Loucy (cell line): ENCODE measurements at regions not wholly inside any gene's neighbourhood (a gene's known extent, or its start where the extent isn't known, plus 50 kb on each side); places are given as distances from the start of the nearest gene placed in this dataset.

Source experiments
- H2AFZ ChIP-seq: fragments of 200-600 bp; sonication (generic); 2 replicates; pipeline ENCODE4 v1.6.0; 2016; ENCODE audit warnings: antibody characterized with exemption, mild to moderate bottlenecking, low read length, moderate library complexity
- H3F3A ChIP-seq: fragments of 200-600 bp; 2 replicates; pipeline ENCODE4 v1.6.0; 2016; ENCODE audit warnings: antibody characterized with exemption, low read depth, mild to moderate bottlenecking
- H3K27me3 ChIP-seq: fragments of 200-600 bp; sonication (generic); 2 replicates; pipeline ENCODE4 v1.6.1; 2014; ENCODE audit warnings: low read length, mild to moderate bottlenecking; ENCODE audit not compliant: insufficient read depth, poor library complexity, severe bottlenecking
- H3K36me3 ChIP-seq: fragments of 200-600 bp; sonication (generic); 2 replicates; pipeline ENCODE4 v1.6.1; 2016; ENCODE audit warnings: low read length; ENCODE audit not compliant: insufficient read depth
- H3K4me1 ChIP-seq: fragments of 200-600 bp; sonication (generic); 2 replicates; pipeline ENCODE4 v1.5.1; 2014; ENCODE audit warnings: low read length, mild to moderate bottlenecking; ENCODE audit not compliant: insufficient read depth, poor library complexity, severe bottlenecking
- H3K4me2 ChIP-seq: fragments of 200-600 bp; sonication (generic); 2 replicates; pipeline ENCODE4 v1.6.0; 2014; ENCODE audit warnings: antibody characterized with exemption, low read length, low read depth, mild to moderate bottlenecking; ENCODE audit not compliant: poor library complexity, severe bottlenecking
- H3K4me3 ChIP-seq: fragments of 200-600 bp; sonication (generic); 2 replicates; pipeline ENCODE4 v1.5.1; 2014; ENCODE audit warnings: low read length, mild to moderate bottlenecking, mixed read lengths; ENCODE audit not compliant: poor library complexity, severe bottlenecking
- H3K79me2 ChIP-seq: fragments of 200-600 bp; sonication (generic); 2 replicates; pipeline ENCODE4 v1.6.1; 2014; ENCODE audit warnings: low read length; ENCODE audit not compliant: insufficient read depth
- H3K9ac ChIP-seq: fragments of 200-600 bp; sonication (generic); 2 replicates; pipeline ENCODE4 v1.6.0; 2014; ENCODE audit warnings: mild to moderate bottlenecking, low read depth, low read length, moderate library complexity; ENCODE audit not compliant: poor library complexity, severe bottlenecking
- H3K9me2 ChIP-seq: fragments of 200-600 bp; sonication (generic); replicated peaks from 2 replicates; pipeline ENCODE4 v1.6.1; 2016; ENCODE audit warnings: low read depth, low read length, mixed read lengths
- H3K9me3 ChIP-seq: fragments of 200-600 bp; sonication (generic); 2 replicates; pipeline ENCODE4 v1.6.1; 2014; ENCODE audit warnings: mild to moderate bottlenecking, antibody characterized with exemption, low read length, low read depth; ENCODE audit not compliant: insufficient read depth
- H4K20me1 ChIP-seq: fragments of 200-600 bp; sonication (generic); 2 replicates; pipeline ENCODE4 v1.6.0; 2014; ENCODE audit warnings: antibody characterized with exemption, low read length, mild to moderate bottlenecking; ENCODE audit not compliant: insufficient read depth, poor library complexity, severe bottlenecking
- EZH2phosphoT487 ChIP-seq: fragments of 200-600 bp; IDR thresholded peaks from 2 replicates; pipeline ENCODE4 v1.6.1; 2018; ENCODE audit warnings: antibody characterized with exemption, mild to moderate bottlenecking, moderate library complexity, borderline replicate concordance
- TF ChIP-seq, protein P1 (sequence below): fragments of 200-600 bp; sonication (generic); conservative IDR thresholded peaks from 2 replicates; pipeline ENCODE4 v1.5.1; 2014; ENCODE audit warnings: mild to moderate bottlenecking, antibody characterized with exemption, low read length

DNA sequence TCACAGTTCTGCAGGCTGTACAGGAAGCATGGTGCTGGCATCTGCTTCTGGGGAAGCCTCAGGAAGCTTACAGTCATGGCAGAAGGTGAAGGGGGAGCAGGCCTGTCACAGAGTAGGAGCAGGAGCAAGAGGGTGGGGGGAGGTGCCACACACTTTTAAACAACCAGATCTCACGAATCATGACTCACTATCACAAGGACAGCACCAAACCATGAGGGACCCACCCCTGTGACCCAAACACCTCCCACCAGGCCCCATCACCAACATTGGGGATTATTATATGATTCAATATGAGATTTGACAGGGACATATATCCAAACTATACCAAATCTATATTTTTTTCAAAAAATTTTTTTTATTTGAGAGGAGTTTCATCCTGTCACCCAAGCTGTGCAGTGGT, 51.0 kb upstream of the GLS start:
- H3K9me3 ChIP-seq, result no peaks in the 10 kb centered on the region
- no peaks in the 10 kb centered on the region for H3K9me2 ChIP-seq
- H3K79me2 ChIP-seq, result no peaks in the 10 kb centered on the region
- H3K27me3 ChIP-seq, result no peaks in the 10 kb centered on the region
- H3K4me1 ChIP-seq, result no peaks in the 10 kb centered on the region
- no peaks in the 10 kb centered on the region for H3K36me3 ChIP-seq
- H3K4me2 ChIP-seq, result no peak overlapping the region
- no peak overlapping the region for H3K4me3 ChIP-seq
- no peaks in the 10 kb centered on the region for H4K20me1 ChIP-seq
- TF ChIP-seq, protein P1, sequence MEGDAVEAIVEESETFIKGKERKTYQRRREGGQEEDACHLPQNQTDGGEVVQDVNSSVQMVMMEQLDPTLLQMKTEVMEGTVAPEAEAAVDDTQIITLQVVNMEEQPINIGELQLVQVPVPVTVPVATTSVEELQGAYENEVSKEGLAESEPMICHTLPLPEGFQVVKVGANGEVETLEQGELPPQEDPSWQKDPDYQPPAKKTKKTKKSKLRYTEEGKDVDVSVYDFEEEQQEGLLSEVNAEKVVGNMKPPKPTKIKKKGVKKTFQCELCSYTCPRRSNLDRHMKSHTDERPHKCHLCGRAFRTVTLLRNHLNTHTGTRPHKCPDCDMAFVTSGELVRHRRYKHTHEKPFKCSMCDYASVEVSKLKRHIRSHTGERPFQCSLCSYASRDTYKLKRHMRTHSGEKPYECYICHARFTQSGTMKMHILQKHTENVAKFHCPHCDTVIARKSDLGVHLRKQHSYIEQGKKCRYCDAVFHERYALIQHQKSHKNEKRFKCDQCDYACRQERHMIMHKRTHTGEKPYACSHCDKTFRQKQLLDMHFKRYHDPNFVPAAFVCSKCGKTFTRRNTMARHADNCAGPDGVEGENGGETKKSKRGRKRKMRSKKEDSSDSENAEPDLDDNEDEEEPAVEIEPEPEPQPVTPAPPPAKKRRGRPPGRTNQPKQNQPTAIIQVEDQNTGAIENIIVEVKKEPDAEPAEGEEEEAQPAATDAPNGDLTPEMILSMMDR, result no peak
- no peak for TF ChIP-seq EZH2phosphoT487
- H2AFZ ChIP-seq, result no peak overlapping the region
- H3K9ac ChIP-seq, result no peak overlapping the region
- no peaks in the 10 kb centered on the region for H3F3A ChIP-seq
